Fibroblast of lung (primary cell): ENCODE measurements at regions not wholly inside any gene's neighbourhood (a gene's known extent, or its start where the extent isn't known, plus 50 kb on each side); places are given as distances from the start of the nearest gene placed in this dataset.

Source experiments
- EZH2 ChIP-seq: IDR thresholded peaks from 2 replicates; pipeline ENCODE4 v1.5.1; 2012; ENCODE audit warnings: low read length, control low read depth, mild to moderate bottlenecking; ENCODE audit errors: missing control alignments
- TF ChIP-seq, protein P1 (sequence below), 2 donors: IDR thresholded peaks in 1 of 2; conservative IDR thresholded peaks in 1 of 2; 1 replicate in 1 of 2; 2 replicates in 1 of 2; pipeline ENCODE4 v1.5.1; 2011 to 2012; ENCODE audit warnings: low read length in 2 of 2, control low read depth in 1 of 2, inconsistent platforms in 1 of 2, low read depth in 1 of 2, mild to moderate bottlenecking in 1 of 2

DNA sequence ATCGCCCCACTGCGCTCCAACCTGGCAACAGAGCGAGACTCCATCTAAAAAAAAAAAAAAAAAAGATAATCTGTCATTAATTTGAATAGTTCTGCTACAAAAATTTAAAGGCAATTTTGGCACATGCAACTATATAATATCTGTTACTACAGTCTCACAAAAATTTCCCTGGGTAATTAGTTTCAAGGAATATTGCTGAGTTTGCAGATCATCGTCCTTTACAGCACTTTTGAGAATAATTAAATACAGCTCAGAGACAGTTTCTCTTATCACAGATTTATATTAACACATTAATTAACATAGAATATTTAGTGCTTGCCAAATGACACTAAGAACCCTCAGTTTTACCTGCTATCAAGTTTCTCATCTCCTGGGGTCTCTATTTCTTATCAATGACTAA is 540.4 kb upstream of the ZNF804A start:
- TF ChIP-seq, protein P1, sequence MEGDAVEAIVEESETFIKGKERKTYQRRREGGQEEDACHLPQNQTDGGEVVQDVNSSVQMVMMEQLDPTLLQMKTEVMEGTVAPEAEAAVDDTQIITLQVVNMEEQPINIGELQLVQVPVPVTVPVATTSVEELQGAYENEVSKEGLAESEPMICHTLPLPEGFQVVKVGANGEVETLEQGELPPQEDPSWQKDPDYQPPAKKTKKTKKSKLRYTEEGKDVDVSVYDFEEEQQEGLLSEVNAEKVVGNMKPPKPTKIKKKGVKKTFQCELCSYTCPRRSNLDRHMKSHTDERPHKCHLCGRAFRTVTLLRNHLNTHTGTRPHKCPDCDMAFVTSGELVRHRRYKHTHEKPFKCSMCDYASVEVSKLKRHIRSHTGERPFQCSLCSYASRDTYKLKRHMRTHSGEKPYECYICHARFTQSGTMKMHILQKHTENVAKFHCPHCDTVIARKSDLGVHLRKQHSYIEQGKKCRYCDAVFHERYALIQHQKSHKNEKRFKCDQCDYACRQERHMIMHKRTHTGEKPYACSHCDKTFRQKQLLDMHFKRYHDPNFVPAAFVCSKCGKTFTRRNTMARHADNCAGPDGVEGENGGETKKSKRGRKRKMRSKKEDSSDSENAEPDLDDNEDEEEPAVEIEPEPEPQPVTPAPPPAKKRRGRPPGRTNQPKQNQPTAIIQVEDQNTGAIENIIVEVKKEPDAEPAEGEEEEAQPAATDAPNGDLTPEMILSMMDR (conservative IDR thresholded peaks at IDR 0.05 in 1 of 2, IDR thresholded peaks at IDR 0.05 in 1 of 2; ENCODE audit: low read depth in 1 of 2, low read length in 2 of 2): no peak
- no peak for TF ChIP-seq EZH2
